K562 (cell line): ENCODE measurements at regions not wholly inside any gene's neighbourhood (a gene's known extent, or its start where the extent isn't known, plus 50 kb on each side); places are given as distances from the start of the nearest gene placed in this dataset.

ENCODE experiments used
- MAFF ChIP-seq: IDR thresholded peaks from 2 replicates; pipeline ENCODE4 v1.6.1; 2012; ENCODE audit warnings: low read length, improper control_type of control experiment
- POLR2AphosphoS5 ChIP-seq: IDR thresholded peaks from 2 replicates; pipeline ENCODE4 v1.6.1; 2011; ENCODE audit warnings: mild to moderate bottlenecking, low read depth, low read length, moderate library complexity; ENCODE audit not compliant: control insufficient read depth, insufficient read depth
- SRSF1 ChIP-seq: fragments of 200-400 bp; formaldehyde crosslinking; IDR thresholded peaks from 2 replicates; pipeline ENCODE4 v1.6.1; 2017; ENCODE audit warnings: mild to moderate bottlenecking, low read depth, low read length, moderate library complexity
- TAF15 ChIP-seq: fragments of 200-400 bp; formaldehyde crosslinking; IDR thresholded peaks from 2 replicates; pipeline ENCODE4 v1.6.1; 2017; ENCODE audit warnings: mild to moderate bottlenecking, low read depth, low read length, moderate library complexity
- ZFP1 ChIP-seq: fragments of 450-650 bp; formaldehyde crosslinking; IDR thresholded peaks from 2 replicates; pipeline ENCODE4 v1.4.0; 2020; ENCODE audit warnings: mild to moderate bottlenecking, mixed read lengths
- TF ChIP-seq, protein P1 (sequence below), 3 experiments: IDR thresholded peaks in 2 of 3; conservative IDR thresholded peaks in 1 of 3; 2 replicates each; pipeline ENCODE4 v1.5.1; 2011 to 2012; ENCODE audit warnings: low read length in 3 of 3, mild to moderate bottlenecking in 3 of 3, control low read depth in 2 of 3, improper control_type of control experiment in 1 of 3, inconsistent platforms in 1 of 3, low read depth in 1 of 3, mixed read lengths in 1 of 3, moderate library complexity in 1 of 3; ENCODE audit not compliant: insufficient read depth in 2 of 3

DNA sequence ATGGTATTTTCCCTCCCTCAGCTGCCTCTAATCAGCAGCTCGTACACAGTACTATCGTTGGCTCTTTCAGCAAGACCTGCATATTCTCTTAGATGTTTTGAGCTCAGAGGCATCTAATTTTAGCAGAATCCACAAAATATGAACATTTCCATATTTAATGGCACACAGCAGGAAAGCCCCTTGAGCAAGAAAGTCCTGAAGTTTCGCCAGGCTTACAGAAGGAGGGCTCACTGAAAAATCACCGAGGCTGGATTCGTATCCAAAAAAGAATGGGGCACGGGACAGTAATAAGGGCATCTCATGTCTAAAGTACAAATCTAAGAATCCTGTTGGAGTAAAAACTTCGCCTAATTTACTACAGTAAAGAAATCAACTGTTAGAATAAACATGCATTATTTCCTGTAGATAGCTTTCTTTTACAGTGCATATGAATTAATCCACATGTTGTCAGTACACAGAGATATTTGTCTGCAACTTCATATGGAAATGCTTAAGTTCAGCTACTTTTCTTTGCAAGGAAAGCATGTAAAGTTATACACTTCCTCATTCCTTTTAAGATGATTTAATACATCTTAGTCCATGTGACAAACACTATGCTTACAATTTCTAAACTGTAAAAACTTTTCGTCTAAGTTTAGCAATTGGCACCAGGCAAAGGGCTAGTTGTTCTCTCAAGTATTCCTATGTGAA, 1205.3 kb upstream of the ADGRL4 start:
- TF ChIP-seq, protein P1, sequence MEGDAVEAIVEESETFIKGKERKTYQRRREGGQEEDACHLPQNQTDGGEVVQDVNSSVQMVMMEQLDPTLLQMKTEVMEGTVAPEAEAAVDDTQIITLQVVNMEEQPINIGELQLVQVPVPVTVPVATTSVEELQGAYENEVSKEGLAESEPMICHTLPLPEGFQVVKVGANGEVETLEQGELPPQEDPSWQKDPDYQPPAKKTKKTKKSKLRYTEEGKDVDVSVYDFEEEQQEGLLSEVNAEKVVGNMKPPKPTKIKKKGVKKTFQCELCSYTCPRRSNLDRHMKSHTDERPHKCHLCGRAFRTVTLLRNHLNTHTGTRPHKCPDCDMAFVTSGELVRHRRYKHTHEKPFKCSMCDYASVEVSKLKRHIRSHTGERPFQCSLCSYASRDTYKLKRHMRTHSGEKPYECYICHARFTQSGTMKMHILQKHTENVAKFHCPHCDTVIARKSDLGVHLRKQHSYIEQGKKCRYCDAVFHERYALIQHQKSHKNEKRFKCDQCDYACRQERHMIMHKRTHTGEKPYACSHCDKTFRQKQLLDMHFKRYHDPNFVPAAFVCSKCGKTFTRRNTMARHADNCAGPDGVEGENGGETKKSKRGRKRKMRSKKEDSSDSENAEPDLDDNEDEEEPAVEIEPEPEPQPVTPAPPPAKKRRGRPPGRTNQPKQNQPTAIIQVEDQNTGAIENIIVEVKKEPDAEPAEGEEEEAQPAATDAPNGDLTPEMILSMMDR (IDR thresholded peaks at IDR 0.05 in 2 of 3, conservative IDR thresholded peaks at IDR 0.05 in 1 of 3; ENCODE audit: insufficient read depth in 2 of 3, low read depth in 1 of 3, low read length in 3 of 3), result no peak
- no peak for TF ChIP-seq SRSF1
- no peak for TF ChIP-seq ZFP1
- no peak for TF ChIP-seq TAF15
- TF ChIP-seq POLR2AphosphoS5, result no peak
- no peak for TF ChIP-seq MAFF
